NCI-H82 (cell line): ENCODE measurements at regions not wholly inside any gene's neighbourhood (a gene's known extent, or its start where the extent isn't known, plus 50 kb on each side); places are given as distances from the start of the nearest gene placed in this dataset.

Experiments
- DNase-seq: peaks from one replicate; lab custom pipeline; 2025; lab: John Stamatoyannopoulos, UW

- no peak for DNase-seq
Measured at GRCh38 chr13:73967397-73968165, 166.6 kb downstream of the KLF12 start.

- DNase-seq = no peak
Measured at GRCh38 chr13:73966331-73966730, 167.9 kb downstream of the KLF12 start.

GRCh38 chr13:73962284-73962683 is 171.9 kb downstream of the KLF12 start:
- DNase-seq = no peak

- no peak for DNase-seq
Measured at GRCh38 chr13:73961181-73961580, 173.0 kb downstream of the KLF12 start.

GRCh38 chr13:73960474-73960873 is 173.7 kb downstream of the KLF12 start:
- no peak for DNase-seq

- DNase-seq = no peak
Measured at GRCh38 chr13:73958657-73959397, 175.4 kb downstream of the KLF12 start.

- DNase-seq = no peak
Measured at GRCh38 chr13:73957889-73958288, 176.3 kb downstream of the KLF12 start.

- DNase-seq = no peak
Measured at GRCh38 chr13:73956795-73957408, 177.3 kb downstream of the KLF12 start.

GRCh38 chr13:73955977-73956500 is 178.2 kb downstream of the KLF12 start:
- no peak for DNase-seq

- no peak for DNase-seq
Measured at GRCh38 chr13:73954808-73955207, 179.4 kb downstream of the KLF12 start.

- DNase-seq = no peak
Measured at GRCh38 chr13:73952648-73953047, 181.6 kb downstream of the KLF12 start.

- DNase-seq = no peak
Measured at GRCh38 chr13:73948848-73949529, 185.2 kb downstream of the KLF12 start.

- no peak for DNase-seq
Measured at GRCh38 chr13:73945871-73946270, 188.3 kb downstream of the KLF12 start.

- no peak for DNase-seq
Measured at GRCh38 chr13:73945382-73945781, 188.8 kb downstream of the KLF12 start.

- DNase-seq = no peak
Measured at GRCh38 chr13:73943965-73944233, 190.3 kb downstream of the KLF12 start.

- no peak for DNase-seq
Measured at GRCh38 chr13:73943137-73943964, 190.9 kb downstream of the KLF12 start.

- no peak for DNase-seq
Measured at GRCh38 chr13:73941752-73942151, 192.5 kb downstream of the KLF12 start.

- DNase-seq = no peak
Measured at GRCh38 chr13:73940098-73940497, 194.1 kb downstream of the KLF12 start.

- no peak for DNase-seq
Measured at GRCh38 chr13:73939603-73940002, 194.6 kb downstream of the KLF12 start.

- no peak for DNase-seq
Measured at GRCh38 chr13:73939071-73939380, 195.2 kb downstream of the KLF12 start.

- no peak for DNase-seq
Measured at GRCh38 chr13:73938372-73939070, 195.7 kb downstream of the KLF12 start.
